ENCODE measurements at regions not wholly inside any gene's neighbourhood (a gene's known extent, or its start where the extent isn't known, plus 50 kb on each side); places are given as distances from the start of the nearest gene placed in this dataset.

DNA sequence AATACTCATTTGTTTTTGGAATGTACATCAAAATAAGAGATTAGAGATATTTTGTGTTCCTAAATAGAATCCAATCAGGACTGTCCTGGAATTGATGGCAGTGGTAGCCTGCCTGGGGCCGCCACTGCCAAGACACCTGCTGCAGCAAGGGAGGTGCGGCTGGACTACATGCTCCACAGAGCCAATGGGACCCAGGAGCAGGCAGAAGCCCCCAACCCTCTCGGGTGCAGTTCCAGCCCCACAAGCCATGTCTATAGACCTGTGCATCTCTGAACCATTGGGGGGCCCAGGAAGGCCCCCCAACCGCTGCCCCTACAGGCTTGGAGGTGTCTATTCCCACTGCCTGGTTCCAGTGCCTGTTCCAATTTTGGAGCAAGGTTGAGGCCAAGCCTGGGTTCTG is 1524.3 kb downstream of the PCDH18 start:
- DNase-seq: no peak
- Mint-ChIP-seq H3K4me1 (ENCODE audit: low read depth) (no peaks in the 10 kb centered on the region), H3K9me3 (peaks cover 8% of the 10 kb centered on the region), H3K27ac (no peak overlapping the region), H3K36me3 (ENCODE audit: low read depth) (no peaks in the 10 kb centered on the region), H3K4me3 (no peak overlapping the region), H3K27me3 (ENCODE audit: low read depth) (no peaks in the 10 kb centered on the region)
- intact Hi-C loops (cut with micrococcal nuclease): no loop called here
- CTCF ChIA-PET: no interaction called here

DNA sequence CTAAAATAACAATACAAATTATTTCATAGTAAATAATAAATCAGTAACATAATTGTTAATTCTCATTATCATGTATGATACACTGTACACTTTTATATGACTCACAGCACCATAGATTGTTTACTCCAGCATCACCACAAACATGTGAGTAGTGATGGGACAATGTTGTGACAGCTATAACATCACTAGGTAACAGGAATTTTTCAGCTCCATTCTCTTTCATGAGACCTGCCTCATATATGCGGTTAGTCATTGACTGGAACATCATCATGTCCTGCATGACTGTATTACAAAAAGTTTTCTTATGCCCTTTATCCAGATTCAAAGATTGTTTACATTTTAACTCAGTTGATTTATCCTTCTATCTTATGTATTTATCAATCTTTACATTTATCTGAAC is 1530.0 kb downstream of the PCDH18 start:
- Mint-ChIP-seq H3K4me1 (ENCODE audit: low read depth) (no peaks in the 10 kb centered on the region), H3K36me3 (ENCODE audit: low read depth) (no peaks in the 10 kb centered on the region), H3K4me3 (no peak overlapping the region), H3K27ac (no peak overlapping the region), H3K9me3 (peaks cover 6% of the 10 kb centered on the region), H3K27me3 (ENCODE audit: low read depth) (no peaks in the 10 kb centered on the region)
- DNase-seq: no peak
- CTCF ChIA-PET: no interaction called here
- intact Hi-C loops (cut with micrococcal nuclease): no loop called here

DNA sequence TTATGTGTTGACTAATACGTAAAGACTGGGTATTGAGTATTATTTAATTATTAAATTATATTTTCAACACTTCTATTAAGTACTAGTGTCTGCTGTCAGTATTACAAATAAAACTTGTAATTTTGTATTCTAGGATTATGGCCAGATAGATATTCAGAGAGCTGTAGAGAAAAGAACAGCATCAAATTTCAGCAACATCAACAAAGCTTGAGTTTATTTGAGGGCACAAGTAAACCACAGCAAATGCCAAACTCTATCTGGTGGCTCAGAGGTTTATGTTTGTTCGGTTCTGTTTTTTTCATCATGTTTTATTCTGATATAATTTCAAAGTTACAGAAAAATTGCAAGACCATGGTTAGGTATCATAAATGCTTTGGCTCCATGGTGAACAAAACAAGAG is 1530.5 kb downstream of the PCDH18 start:
- Mint-ChIP-seq H3K27me3 (ENCODE audit: low read depth) (no peaks in the 10 kb centered on the region), H3K36me3 (ENCODE audit: low read depth) (no peaks in the 10 kb centered on the region), H3K4me3 (no peak overlapping the region), H3K9me3 (peaks cover 9% of the 10 kb centered on the region), H3K4me1 (ENCODE audit: low read depth) (no peaks in the 10 kb centered on the region), H3K27ac (no peak overlapping the region)
- CTCF ChIA-PET: no interaction called here
- no peak for DNase-seq
- intact Hi-C loops (cut with micrococcal nuclease): no loop called here

DNA sequence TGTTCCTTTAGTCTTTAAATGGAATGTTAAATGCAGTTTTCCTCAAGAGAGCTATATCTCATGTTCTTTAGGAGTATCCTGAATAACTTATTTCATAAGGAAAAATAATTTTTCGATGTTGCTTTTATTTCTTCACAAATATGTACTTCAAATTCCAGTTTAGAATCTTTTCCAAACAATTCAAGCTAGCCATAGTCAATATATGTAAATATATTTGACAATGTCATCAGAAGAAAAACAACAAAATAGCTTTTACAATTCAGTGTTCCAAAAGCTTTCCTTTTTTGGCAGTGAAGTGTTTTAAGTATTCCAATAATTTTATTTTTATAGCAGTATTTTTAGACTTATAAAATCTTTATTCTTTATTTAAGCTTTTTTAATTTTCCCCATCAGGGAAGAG is 1532.0 kb downstream of the PCDH18 start:
- no peak overlapping the region for H3K27ac Mint-ChIP-seq
- intact Hi-C loops (cut with micrococcal nuclease): no loop called here
- CTCF ChIA-PET: no interaction called here
- no peaks in the 10 kb centered on the region for H3K36me3 Mint-ChIP-seq (ENCODE audit: low read depth)
- H3K4me3 Mint-ChIP-seq: no peak overlapping the region
- peaks cover 10% of the 10 kb centered on the region for H3K9me3 Mint-ChIP-seq
- no peak for DNase-seq
- no peaks in the 10 kb centered on the region for H3K27me3 Mint-ChIP-seq (ENCODE audit: low read depth)
- H3K4me1 Mint-ChIP-seq (ENCODE audit: low read depth): no peaks in the 10 kb centered on the region

DNA sequence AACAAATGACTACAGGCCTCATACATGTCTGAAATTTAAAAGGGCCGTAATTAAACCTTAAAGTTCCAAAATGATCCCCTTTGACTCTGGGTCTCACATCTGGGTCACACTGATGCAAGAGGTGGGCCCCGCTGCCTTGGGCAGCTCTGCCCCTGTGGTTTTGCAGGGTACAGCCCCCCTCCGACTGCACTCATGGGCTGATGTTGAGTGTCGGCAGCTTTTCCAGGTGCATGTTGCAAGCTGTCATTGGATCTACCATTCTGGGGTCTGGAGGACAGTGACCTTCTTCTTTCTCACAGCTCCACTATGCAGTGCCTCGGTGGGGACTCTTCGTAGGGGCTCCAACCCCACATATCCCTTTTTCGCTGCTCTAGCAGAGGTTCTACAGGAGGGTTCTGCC is 1537.9 kb downstream of the PCDH18 start:
- no peak for DNase-seq
- Mint-ChIP-seq H3K27ac (no peak overlapping the region), H3K36me3 (ENCODE audit: low read depth) (no peaks in the 10 kb centered on the region), H3K9me3 (peaks cover 4% of the 10 kb centered on the region), H3K27me3 (ENCODE audit: low read depth) (no peaks in the 10 kb centered on the region), H3K4me1 (ENCODE audit: low read depth) (no peaks in the 10 kb centered on the region), H3K4me3 (no peak overlapping the region)
- CTCF ChIA-PET: interaction anchor here (0.8 kb wide), 1 partner anchor 30 kb away, joined by 8 read pairs; no protein-coding TSS in a partner anchor
- intact Hi-C loops (cut with micrococcal nuclease): no loop called here

DNA sequence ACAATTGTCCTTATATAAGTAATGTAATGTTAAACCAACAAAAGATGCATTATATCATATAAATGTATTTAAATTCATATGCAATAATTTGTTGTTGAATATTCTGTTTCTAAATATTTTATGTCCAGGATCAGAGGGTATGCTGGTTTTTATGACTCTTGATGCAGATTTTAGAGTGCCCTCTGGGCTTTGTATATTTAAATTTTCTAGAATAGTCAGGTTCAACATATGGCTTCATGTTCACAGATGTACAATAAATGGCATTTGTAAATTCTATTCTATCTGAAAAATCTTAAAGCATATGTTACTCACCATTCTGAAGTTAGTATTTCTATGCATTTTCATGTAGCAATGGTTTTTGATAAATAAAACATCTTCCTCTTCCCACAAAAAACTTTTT is 1555.4 kb downstream of the PCDH18 start:
- no peaks in the 10 kb centered on the region for H3K27me3 Mint-ChIP-seq (ENCODE audit: low read depth)
- H3K9me3 Mint-ChIP-seq: peaks cover 4% of the 10 kb centered on the region
- no peak overlapping the region for H3K4me3 Mint-ChIP-seq
- no peaks in the 10 kb centered on the region for H3K36me3 Mint-ChIP-seq (ENCODE audit: low read depth)
- H3K4me1 Mint-ChIP-seq (ENCODE audit: low read depth): no peaks in the 10 kb centered on the region
- intact Hi-C loops (cut with micrococcal nuclease): no loop called here
- CTCF ChIA-PET: no interaction called here
- H3K27ac Mint-ChIP-seq: no peak overlapping the region
- DNase-seq: no peak

DNA sequence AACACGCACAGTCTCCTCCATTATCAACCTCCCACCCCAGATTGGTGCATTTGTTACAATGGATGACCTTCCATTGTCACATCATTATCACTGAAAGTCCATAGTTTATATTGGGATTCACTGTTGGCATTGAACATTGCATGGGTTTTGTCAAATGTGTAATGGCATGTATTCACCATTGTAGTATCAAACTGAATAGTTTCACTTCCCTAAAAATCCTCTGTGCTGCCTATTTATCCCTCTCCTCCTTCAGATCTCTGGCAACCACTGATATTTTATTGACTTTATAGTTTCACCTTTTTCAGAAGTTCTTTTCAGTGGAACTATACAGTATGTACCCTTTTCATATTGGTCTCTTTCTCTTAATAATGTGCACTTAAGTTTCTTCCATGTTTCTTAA is 1565.4 kb downstream of the PCDH18 start:
- Mint-ChIP-seq H3K4me3 (no peak overlapping the region), H3K4me1 (ENCODE audit: low read depth) (no peaks in the 10 kb centered on the region), H3K36me3 (ENCODE audit: low read depth) (no peaks in the 10 kb centered on the region), H3K27me3 (ENCODE audit: low read depth) (no peaks in the 10 kb centered on the region), H3K9me3 (peaks cover 8% of the 10 kb centered on the region), H3K27ac (no peak overlapping the region)
- CTCF ChIA-PET: no interaction called here
- no peak for DNase-seq
- intact Hi-C loops (cut with micrococcal nuclease): no loop called here

DNA sequence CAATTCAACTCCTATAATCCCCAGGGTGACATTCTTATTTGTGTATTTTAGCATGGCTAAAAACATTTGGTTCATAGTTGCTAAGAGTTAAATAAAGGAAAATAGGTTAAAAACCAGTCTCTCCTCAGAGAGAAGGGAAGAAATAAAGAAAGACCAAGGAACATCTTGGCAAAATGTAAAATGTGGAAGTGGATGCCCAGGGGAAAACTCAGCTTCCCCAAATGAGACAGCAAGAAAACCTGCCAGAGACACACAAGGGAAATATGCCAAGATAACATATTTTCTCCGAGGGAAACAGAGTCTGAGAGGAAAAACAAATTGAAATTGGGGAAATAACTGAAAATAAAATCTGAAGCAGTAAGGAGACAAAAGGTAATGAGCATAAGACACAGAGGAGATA is 1569.3 kb downstream of the PCDH18 start:
- CTCF ChIA-PET: no interaction called here
- intact Hi-C loops (cut with micrococcal nuclease): no loop called here

DNA sequence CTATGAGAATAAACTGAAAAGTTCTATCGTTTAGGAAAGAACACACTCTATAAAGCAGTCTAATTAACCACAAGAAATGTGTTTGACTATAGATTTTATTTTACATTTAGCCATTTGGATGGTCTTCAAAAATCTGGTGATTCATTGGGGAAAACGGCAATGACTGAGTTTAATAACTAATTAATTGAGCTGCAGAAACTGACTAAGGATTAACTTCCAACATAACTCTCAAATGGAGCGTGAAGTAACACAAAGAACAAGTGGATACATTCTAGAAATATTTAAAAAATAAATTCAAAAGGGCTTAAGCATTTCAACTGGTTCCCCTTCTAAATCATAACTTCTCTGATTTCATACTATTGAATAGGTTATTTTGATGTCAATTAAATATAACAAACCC is 1582.4 kb downstream of the PCDH18 start:
- no peak for DNase-seq
- intact Hi-C loops (cut with micrococcal nuclease): no loop called here
- H3K36me3 Mint-ChIP-seq (ENCODE audit: low read depth): no peaks in the 10 kb centered on the region
- CTCF ChIA-PET: no interaction called here
- H3K27ac Mint-ChIP-seq: no peak overlapping the region
- peaks cover 8% of the 10 kb centered on the region for H3K9me3 Mint-ChIP-seq
- H3K27me3 Mint-ChIP-seq (ENCODE audit: low read depth): no peaks in the 10 kb centered on the region
- H3K4me3 Mint-ChIP-seq: no peak overlapping the region
- H3K4me1 Mint-ChIP-seq (ENCODE audit: low read depth): no peaks in the 10 kb centered on the region

More for the DNA sequence above, 1569.3 kb downstream of the PCDH18 start:
- peaks cover 11% of the 10 kb centered on the region for H3K9me3 Mint-ChIP-seq
- H3K27me3 Mint-ChIP-seq (ENCODE audit: low read depth): no peaks in the 10 kb centered on the region
- H3K27ac Mint-ChIP-seq: no peak overlapping the region
- no peaks in the 10 kb centered on the region for H3K36me3 Mint-ChIP-seq (ENCODE audit: low read depth)
- no peak for DNase-seq
- H3K4me1 Mint-ChIP-seq (ENCODE audit: low read depth): no peaks in the 10 kb centered on the region
- no peak overlapping the region for H3K4me3 Mint-ChIP-seq

DNA sequence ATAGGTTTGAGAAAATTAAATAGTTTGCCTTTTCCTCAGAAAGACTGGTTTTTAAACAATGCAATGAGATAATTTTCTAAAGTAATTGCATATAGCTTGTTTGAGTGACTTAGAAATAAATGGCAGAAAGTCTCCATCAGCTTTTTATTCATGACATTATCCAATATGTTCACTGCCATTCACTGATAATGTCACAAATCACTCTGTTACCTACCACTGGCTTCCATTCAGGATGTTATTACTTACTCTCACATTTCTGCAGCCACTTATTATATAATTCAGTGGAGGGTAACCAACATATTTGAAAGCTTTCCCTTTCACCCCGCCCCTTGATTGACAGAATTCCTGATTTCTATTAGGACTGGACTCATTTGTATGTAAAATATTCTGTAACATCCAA is 1583.5 kb downstream of the PCDH18 start:
- CTCF ChIA-PET: no interaction called here
- no peaks in the 10 kb centered on the region for H3K36me3 Mint-ChIP-seq (ENCODE audit: low read depth)
- DNase-seq: no peak
- no peaks in the 10 kb centered on the region for H3K27me3 Mint-ChIP-seq (ENCODE audit: low read depth)
- no peak overlapping the region for H3K4me3 Mint-ChIP-seq
- no peaks in the 10 kb centered on the region for H3K4me1 Mint-ChIP-seq (ENCODE audit: low read depth)
- intact Hi-C loops (cut with micrococcal nuclease): no loop called here
- peaks cover 3% of the 10 kb centered on the region for H3K9me3 Mint-ChIP-seq
- no peak overlapping the region for H3K27ac Mint-ChIP-seq

DNA sequence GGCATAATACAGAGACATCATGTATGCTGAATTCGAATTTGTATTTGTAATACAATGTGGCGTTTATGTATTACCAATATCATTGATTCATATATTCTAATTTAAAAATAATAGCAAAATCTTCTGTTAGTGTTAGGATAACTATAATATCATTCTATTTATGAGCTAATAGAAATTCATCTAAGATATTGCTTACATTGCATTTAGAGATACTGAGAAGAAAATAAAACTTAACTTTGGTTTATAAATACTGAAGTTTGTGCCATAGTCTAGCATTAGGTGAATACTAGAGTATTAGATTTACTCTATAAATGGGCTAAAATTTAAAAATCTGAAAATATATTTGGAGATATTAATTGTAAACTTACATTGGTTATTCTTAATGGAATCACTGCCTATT is 1590.6 kb downstream of the PCDH18 start:
- H3K4me1 Mint-ChIP-seq (ENCODE audit: low read depth): no peaks in the 10 kb centered on the region
- no peaks in the 10 kb centered on the region for H3K27me3 Mint-ChIP-seq (ENCODE audit: low read depth)
- no peaks in the 10 kb centered on the region for H3K9me3 Mint-ChIP-seq
- DNase-seq: no peak
- no peak overlapping the region for H3K27ac Mint-ChIP-seq
- H3K36me3 Mint-ChIP-seq (ENCODE audit: low read depth): no peaks in the 10 kb centered on the region
- intact Hi-C loops (cut with micrococcal nuclease): no loop called here
- CTCF ChIA-PET: no interaction called here
- H3K4me3 Mint-ChIP-seq: no peak overlapping the region

DNA sequence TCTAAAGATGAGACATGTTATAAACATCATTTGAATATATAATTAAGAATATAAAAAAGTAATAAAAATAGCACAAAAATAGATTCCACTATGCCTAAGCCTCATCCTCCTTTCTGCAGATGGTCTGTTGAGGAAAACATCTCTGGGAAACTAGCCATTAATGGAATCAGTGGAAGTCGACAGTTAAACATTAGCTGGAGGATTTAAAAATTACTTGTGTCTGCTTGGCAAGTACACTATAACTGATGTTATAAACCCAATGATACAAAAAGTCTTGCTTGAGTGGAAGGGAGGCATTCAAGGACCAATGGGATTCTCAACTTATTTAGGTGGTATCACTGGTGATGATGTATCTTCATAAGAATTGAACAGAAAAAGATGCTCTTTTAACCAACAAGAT is 1598.3 kb downstream of the PCDH18 start:
- no peaks in the 10 kb centered on the region for H3K4me1 Mint-ChIP-seq (ENCODE audit: low read depth)
- intact Hi-C loops (cut with micrococcal nuclease): no loop called here
- H3K27ac Mint-ChIP-seq: no peak overlapping the region
- DNase-seq: no peak
- peaks cover 6% of the 10 kb centered on the region for H3K9me3 Mint-ChIP-seq
- no peak overlapping the region for H3K4me3 Mint-ChIP-seq
- no peaks in the 10 kb centered on the region for H3K36me3 Mint-ChIP-seq (ENCODE audit: low read depth)
- CTCF ChIA-PET: no interaction called here
- no peaks in the 10 kb centered on the region for H3K27me3 Mint-ChIP-seq (ENCODE audit: low read depth)

DNA sequence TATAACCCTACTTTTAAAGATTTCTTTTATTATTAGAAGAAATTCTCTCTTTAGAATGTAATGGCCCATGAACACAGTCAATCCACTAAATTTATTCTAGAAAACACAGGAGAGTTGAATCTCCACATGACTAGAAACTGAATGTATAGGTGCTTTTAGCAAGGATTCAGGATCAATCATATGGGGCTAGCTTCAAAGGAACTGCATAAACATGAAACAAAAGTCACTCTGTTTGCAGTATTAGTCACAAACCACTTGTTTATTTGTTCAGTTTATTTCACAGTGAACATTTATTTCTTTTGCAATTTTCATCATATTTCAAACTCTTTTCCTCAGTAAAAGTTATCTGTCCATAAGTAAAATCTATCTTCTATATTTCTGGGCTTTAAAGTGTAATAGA is 1604.6 kb downstream of the PCDH18 start:
- Mint-ChIP-seq H3K9me3 (peaks cover 8% of the 10 kb centered on the region), H3K4me1 (ENCODE audit: low read depth) (no peaks in the 10 kb centered on the region), H3K27me3 (ENCODE audit: low read depth) (no peaks in the 10 kb centered on the region), H3K4me3 (no peak overlapping the region), H3K36me3 (ENCODE audit: low read depth) (no peaks in the 10 kb centered on the region), H3K27ac (no peak overlapping the region)
- intact Hi-C loops (cut with micrococcal nuclease): no loop called here
- CTCF ChIA-PET: no interaction called here
- no peak for DNase-seq

DNA sequence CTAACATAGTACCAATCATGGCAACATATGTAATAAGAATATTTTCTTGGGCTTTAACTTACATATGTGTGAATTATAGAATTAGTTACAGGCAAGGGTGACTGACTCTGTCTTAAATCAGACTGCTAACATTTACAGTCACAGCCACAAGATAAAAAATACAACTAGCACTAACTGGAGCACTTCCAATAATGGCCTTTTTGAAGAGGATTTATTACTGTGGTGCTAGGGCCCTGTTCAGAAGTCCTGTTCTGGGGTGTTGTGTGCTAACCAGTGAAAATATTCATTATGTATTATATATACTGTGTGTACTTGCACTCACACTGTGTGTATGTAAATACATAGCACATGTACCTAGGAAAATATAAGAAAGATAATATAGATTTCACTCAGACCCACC is 1611.2 kb downstream of the PCDH18 start:
- peaks cover 4% of the 10 kb centered on the region for H3K9me3 Mint-ChIP-seq
- no peak overlapping the region for H3K4me3 Mint-ChIP-seq
- H3K27me3 Mint-ChIP-seq (ENCODE audit: low read depth): no peaks in the 10 kb centered on the region
- no peaks in the 10 kb centered on the region for H3K36me3 Mint-ChIP-seq (ENCODE audit: low read depth)
- no peak overlapping the region for H3K27ac Mint-ChIP-seq
- intact Hi-C loops (cut with micrococcal nuclease): no loop called here
- H3K4me1 Mint-ChIP-seq (ENCODE audit: low read depth): no peaks in the 10 kb centered on the region
- CTCF ChIA-PET: no interaction called here
- DNase-seq: no peak
